Heart left ventricle (tissue), 13 donors: ENCODE measurements at regions not wholly inside any gene's neighbourhood (a gene's known extent, or its start where the extent isn't known, plus 50 kb on each side); places are given as distances from the start of the nearest gene placed in this dataset.

ENCODE experiments used
- CTCF ChIP-seq, 12 donors: fragments of 200-600 bp; sonication (generic) in 4 of 12; IDR thresholded peaks; one replicate each; pipeline versions ENCODE4 v1.5.0 to v1.8.0; 2018 to 2022; ENCODE audit warnings: antibody characterized with exemption in 12 of 12, mild to moderate bottlenecking in 5 of 12
- POLR2A ChIP-seq, 2 donors: fragments of 450-650 bp; IDR thresholded peaks; one replicate each; pipeline ENCODE4 v1.6.1; 2017; ENCODE audit warnings: antibody characterized with exemption in 2 of 2, mild to moderate bottlenecking in 2 of 2, moderate library complexity in 2 of 2
- donor health status: ischemic (EF 13 %, LVEDD 7.1; RV severe dilation, severe dysfunction).
- donor health status: DM: no; HTN: yes; CAD: no.
- donor health status: DM: no; HTN: no; CAD: no.
- donor health status: ischemic (EF 25% LVEDD 6.9; RV normal size, moderate dysfunction).
- donor health status: ischemic (EF 25% LVEDD 5.7; RV mildly dilated, moderate dysfunction).
- donor health status: ischemic (EF 35%, LVEDD 5.7; RV mildly dilated, moderate dysfunction).
- donor health status: nonischemic (EF 11% LVEDD 7.7; RV severe dilation, severe dysfunction).
- donor health status: DM: yes; HTN: yes; CAD: no.
- donor health status: PGD.
- donor health status: ischemic (EF 29% LVEDD 5.4; RV normal size, mild dysfunction).
- donor health status: nonischemic (EF 23%, LVEDD 6.1; RV moderate dilation, normal function).

- TF ChIP-seq CTCF (IDR thresholded peaks at IDR 0.05) = no peak
- TF ChIP-seq POLR2A (IDR thresholded peaks at IDR 0.05) = no peak
These were observed 1652.3 kb upstream of the SLC39A10 start for GRCh38 chr2:194004590-194005206.
